ENCODE measurements at regions not wholly inside any gene's neighbourhood (a gene's known extent, or its start where the extent isn't known, plus 50 kb on each side); places are given as distances from the start of the nearest gene placed in this dataset.
"Not testable (repeated sequence)": the region's sequence is repeated elsewhere in the genome, so short reads cannot be mapped to it uniquely, and the experiment has no call there.

- WGBS, 3 donors = 36 to 56% (median 52%) methylated on average over 22 of the region's 22 CpGs
- intact Hi-C loops (cut with DNase I) = no loop called here
- H3K27me3 ChIP-seq (ENCODE audit: insufficient read depth in 3 of 3, low read length in 2 of 3) = peaks cover 0 to 8% (median 2%) of the 10 kb centered on the region in 3 donors
- TF ChIP-seq CTCF (IDR thresholded peaks at IDR 0.05) = no peak
- no peaks in the 10 kb centered on the region for H3K9me3 ChIP-seq
- no peaks in the 10 kb centered on the region for H3K4me1 ChIP-seq
- no peak overlapping the region for H3K27ac ChIP-seq
- H3K36me3 ChIP-seq (ENCODE audit: insufficient read depth in 1 of 2, low read depth in 1 of 2) = no peaks in the 10 kb centered on the region
- no peak for ATAC-seq
- no peak overlapping the region for H3K4me3 ChIP-seq
- DNase-seq = no peak
These were observed 104.0 kb downstream of the PPIAL4G start for GRCh38 chr1:148379170-148379500.

GRCh38 chr1:148377992-148378391 lies 105.1 kb downstream of the PPIAL4G start:
- H3K36me3 ChIP-seq (ENCODE audit: insufficient read depth in 1 of 2, low read depth in 1 of 2); ATAC-seq; H3K4me3 ChIP-seq; H3K27ac ChIP-seq; H3K27me3 ChIP-seq (ENCODE audit: insufficient read depth in 3 of 3, low read length in 2 of 3); intact Hi-C loops (cut with DNase I); H3K4me1 ChIP-seq; DNase-seq; H3K9me3 ChIP-seq: not testable (repeated sequence)
- 83 to 88% (median 86%) methylated on average over 3 of the region's 4 CpGs for WGBS, 3 donors

- intact Hi-C loops (cut with DNase I); H3K27ac ChIP-seq; ATAC-seq; H3K4me1 ChIP-seq; H3K9me3 ChIP-seq; H3K27me3 ChIP-seq (ENCODE audit: insufficient read depth in 3 of 3, low read length in 2 of 3); H3K36me3 ChIP-seq (ENCODE audit: insufficient read depth in 1 of 2, low read depth in 1 of 2); H3K4me3 ChIP-seq; DNase-seq: not testable (repeated sequence)
- 78 to 85% (median 84%) methylated on average over 2 of the region's 2 CpGs for WGBS, 3 donors
These were observed 106.1 kb downstream of the PPIAL4G start for GRCh38 chr1:148377045-148377444.

GRCh38 chr1:148374101-148374500 lies 109.0 kb downstream of the PPIAL4G start:
- ATAC-seq = no peak
- no peak overlapping the region for H3K27ac ChIP-seq
- intact Hi-C loops (cut with DNase I) = no loop called here
- no peaks in the 10 kb centered on the region for H3K36me3 ChIP-seq (ENCODE audit: insufficient read depth in 1 of 2, low read depth in 1 of 2)
- WGBS, 3 donors = 76 to 83% (median 79%) methylated on average over 3 of the region's 3 CpGs
- no peaks in the 10 kb centered on the region for H3K4me1 ChIP-seq
- H3K27me3 ChIP-seq (ENCODE audit: insufficient read depth in 3 of 3, low read length in 2 of 3) = peaks cover 0 to 8% (median 2%) of the 10 kb centered on the region in 3 donors
- no peak overlapping the region for H3K4me3 ChIP-seq
- H3K9me3 ChIP-seq = no peaks in the 10 kb centered on the region
- no peak for TF ChIP-seq CTCF (IDR thresholded peaks at IDR 0.05)
- no peak for DNase-seq

GRCh38 chr1:148373192-148373925 lies 109.7 kb downstream of the PPIAL4G start:
- TF ChIP-seq CTCF (IDR thresholded peaks at IDR 0.05) = no peak
- Histone ChIP-seq H3K27ac (no peak overlapping the region), H3K9me3 (no peaks in the 10 kb centered on the region), H3K4me1 (no peaks in the 10 kb centered on the region), H3K36me3 (ENCODE audit: insufficient read depth in 1 of 2, low read depth in 1 of 2) (no peaks in the 10 kb centered on the region), H3K27me3 (ENCODE audit: insufficient read depth in 3 of 3, low read length in 2 of 3) (peaks cover 0 to 2% (median under 1%) of the 10 kb centered on the region in 3 donors), H3K4me3 (no peak overlapping the region)
- ATAC-seq (no peak), DNase-seq (no peak)
- intact Hi-C loops (cut with DNase I) = no loop called here
- 82 to 88% (median 86%) methylated on average over 8 of the region's 8 CpGs for WGBS, 3 donors

GRCh38 chr1:148372731-148373130 lies 110.4 kb downstream of the PPIAL4G start:
- TF ChIP-seq CTCF (IDR thresholded peaks at IDR 0.05) = no peak
- H3K27me3 ChIP-seq (ENCODE audit: insufficient read depth in 3 of 3, low read length in 2 of 3) = peaks cover 0 to 2% (median 0%) of the 10 kb centered on the region in 3 donors
- WGBS, 3 donors = 79 to 85% (median 83%) methylated on average over 3 of the region's 3 CpGs
- ATAC-seq (no peak), DNase-seq (no peak)
- H3K4me3 ChIP-seq = no peak overlapping the region
- H3K4me1 ChIP-seq = no peaks in the 10 kb centered on the region
- intact Hi-C loops (cut with DNase I) = no loop called here
- H3K27ac ChIP-seq = no peak overlapping the region
- no peaks in the 10 kb centered on the region for H3K9me3 ChIP-seq
- no peaks in the 10 kb centered on the region for H3K36me3 ChIP-seq (ENCODE audit: insufficient read depth in 1 of 2, low read depth in 1 of 2)

GRCh38 chr1:148372051-148372726 lies 110.9 kb downstream of the PPIAL4G start:
- intact Hi-C loops (cut with DNase I); H3K27me3 ChIP-seq (ENCODE audit: insufficient read depth in 3 of 3, low read length in 2 of 3); H3K4me3 ChIP-seq; DNase-seq; H3K36me3 ChIP-seq (ENCODE audit: insufficient read depth in 1 of 2, low read depth in 1 of 2); H3K9me3 ChIP-seq; H3K27ac ChIP-seq; ATAC-seq; H3K4me1 ChIP-seq: not testable (repeated sequence)
- 90 to 93% (median 91%) methylated on average over 2 of the region's 2 CpGs for WGBS, 3 donors
